Adipocyte (in vitro differentiated cells): ENCODE measurements at regions not wholly inside any gene's neighbourhood (a gene's known extent, or its start where the extent isn't known, plus 50 kb on each side); places are given as distances from the start of the nearest gene placed in this dataset.
A peak's percentile ranks its signal among the peaks of the same experiment; 100 is the strongest.

Source experiments
- DNase-seq: peaks from one replicate; pipeline ENCODE4 v3.0.0-alpha.2; 2015; ENCODE audit warnings: low read depth
- H3K27me3 ChIP-seq: replicated peaks from 2 replicates; pipeline ENCODE4 v1.7.0; 2013; ENCODE audit warnings: mild to moderate bottlenecking, low read length, moderate library complexity; ENCODE audit not compliant: control insufficient read depth, insufficient read depth
- H3K36me3 ChIP-seq: 2 replicates; pipeline ENCODE4 v1.7.0; 2013; ENCODE audit warnings: low read length, mild to moderate bottlenecking, moderate library complexity; ENCODE audit not compliant: control insufficient read depth, insufficient read depth, severe bottlenecking
- H3K4me1 ChIP-seq: 2 replicates; pipeline ENCODE4 v1.7.0; 2013; ENCODE audit warnings: mild to moderate bottlenecking, low read length, moderate library complexity; ENCODE audit not compliant: control insufficient read depth, insufficient read depth
- H3K4me3 ChIP-seq: 2 replicates; pipeline ENCODE4 v1.7.0; 2013; ENCODE audit warnings: mild to moderate bottlenecking, low read length, moderate library complexity
- H3K9ac ChIP-seq: 2 replicates; pipeline ENCODE4 v1.7.0; 2013; ENCODE audit warnings: mild to moderate bottlenecking, low read length, moderate library complexity
- H3K9me3 ChIP-seq: 2 replicates; pipeline ENCODE4 v1.7.0; 2013; ENCODE audit warnings: mild to moderate bottlenecking, low read length, moderate library complexity; ENCODE audit not compliant: control insufficient read depth

GRCh38 chr6:16850681-16851026 lies 89.4 kb upstream of the ATXN1 start:
- no peak overlapping the region for H3K9ac ChIP-seq

GRCh38 chr6:16849988-16850680 lies 88.9 kb upstream of the ATXN1 start:
- Histone ChIP-seq H3K9ac (no peak overlapping the region), H3K4me3 (no peak overlapping the region), H3K36me3 (no peaks in the 10 kb centered on the region), H3K9me3 (no peaks in the 10 kb centered on the region), H3K4me1 (peaks cover 10% of the 10 kb centered on the region), H3K27me3 (no peaks in the 10 kb centered on the region)
- peak; percentile 36 for DNase-seq

More at GRCh38 chr6:16850681-16851026, 89.4 kb upstream of the ATXN1 start:
- Histone ChIP-seq H3K4me1 (peaks cover 15% of the 10 kb centered on the region), H3K36me3 (no peaks in the 10 kb centered on the region), H3K9me3 (no peaks in the 10 kb centered on the region), H3K27me3 (no peaks in the 10 kb centered on the region), H3K4me3 (no peak overlapping the region)
- no peak for DNase-seq

- Histone ChIP-seq H3K9me3 (no peaks in the 10 kb centered on the region), H3K4me3 (no peak overlapping the region), H3K9ac (no peak overlapping the region), H3K27me3 (no peaks in the 10 kb centered on the region), H3K36me3 (no peaks in the 10 kb centered on the region), H3K4me1 (peaks cover 6% of the 10 kb centered on the region)
- peak; percentile 89 for DNase-seq
Observed at GRCh38 chr6:16849280-16849987, 88.2 kb upstream of the ATXN1 start.

- DNase-seq = no peak
- no peaks in the 10 kb centered on the region for H3K4me1 ChIP-seq
- H3K36me3 ChIP-seq = no peaks in the 10 kb centered on the region
- H3K9me3 ChIP-seq = no peaks in the 10 kb centered on the region
- H3K9ac ChIP-seq = no peak overlapping the region
- H3K27me3 ChIP-seq = no peaks in the 10 kb centered on the region
- no peak overlapping the region for H3K4me3 ChIP-seq
Observed at GRCh38 chr6:16846399-16846778, 85.1 kb upstream of the ATXN1 start.

- Histone ChIP-seq H3K9me3 (no peaks in the 10 kb centered on the region), H3K27me3 (no peaks in the 10 kb centered on the region), H3K9ac (no peak overlapping the region), H3K4me1 (no peaks in the 10 kb centered on the region), H3K4me3 (no peak overlapping the region), H3K36me3 (no peaks in the 10 kb centered on the region)
- no peak for DNase-seq
Observed at GRCh38 chr6:16844183-16844582, 82.9 kb upstream of the ATXN1 start.

GRCh38 chr6:16842676-16843075 lies 81.4 kb upstream of the ATXN1 start:
- Histone ChIP-seq H3K36me3 (no peaks in the 10 kb centered on the region), H3K9ac (no peak overlapping the region), H3K27me3 (no peaks in the 10 kb centered on the region), H3K4me1 (no peaks in the 10 kb centered on the region), H3K4me3 (no peak overlapping the region), H3K9me3 (no peaks in the 10 kb centered on the region)
- DNase-seq = peak; percentile 35

- H3K27me3 ChIP-seq = no peaks in the 10 kb centered on the region
- H3K36me3 ChIP-seq = no peaks in the 10 kb centered on the region
- H3K4me1 ChIP-seq = peaks cover 5% of the 10 kb centered on the region
- DNase-seq = no peak
- H3K9me3 ChIP-seq = no peaks in the 10 kb centered on the region
- no peak overlapping the region for H3K9ac ChIP-seq
- no peak overlapping the region for H3K4me3 ChIP-seq
Observed at GRCh38 chr6:16841241-16841640, 80.0 kb upstream of the ATXN1 start.

GRCh38 chr6:16840725-16841124 lies 79.5 kb upstream of the ATXN1 start:
- H3K4me1 ChIP-seq = peaks cover 10% of the 10 kb centered on the region
- no peaks in the 10 kb centered on the region for H3K36me3 ChIP-seq
- no peak overlapping the region for H3K4me3 ChIP-seq
- no peak overlapping the region for H3K9ac ChIP-seq
- H3K27me3 ChIP-seq = no peaks in the 10 kb centered on the region
- no peak for DNase-seq
- H3K9me3 ChIP-seq = no peaks in the 10 kb centered on the region

GRCh38 chr6:16840291-16840690 lies 79.0 kb upstream of the ATXN1 start:
- no peak overlapping the region for H3K4me3 ChIP-seq
- no peak for DNase-seq
- no peak overlapping the region for H3K9ac ChIP-seq
- H3K27me3 ChIP-seq = no peaks in the 10 kb centered on the region
- no peaks in the 10 kb centered on the region for H3K9me3 ChIP-seq
- peaks cover 10% of the 10 kb centered on the region for H3K4me1 ChIP-seq
- H3K36me3 ChIP-seq = no peaks in the 10 kb centered on the region

GRCh38 chr6:16839631-16840179 lies 78.4 kb upstream of the ATXN1 start:
- no peak for DNase-seq
- H3K9me3 ChIP-seq = no peaks in the 10 kb centered on the region
- no peak overlapping the region for H3K4me3 ChIP-seq
- no peaks in the 10 kb centered on the region for H3K36me3 ChIP-seq
- no peak overlapping the region for H3K9ac ChIP-seq
- H3K4me1 ChIP-seq = peaks cover 10% of the 10 kb centered on the region
- no peaks in the 10 kb centered on the region for H3K27me3 ChIP-seq

- peaks cover 13% of the 10 kb centered on the region for H3K4me1 ChIP-seq
- no peak for DNase-seq
- no peak overlapping the region for H3K9ac ChIP-seq
- no peaks in the 10 kb centered on the region for H3K9me3 ChIP-seq
- peak overlapping the region; percentile 78 for H3K4me3 ChIP-seq
- no peaks in the 10 kb centered on the region for H3K27me3 ChIP-seq
- no peaks in the 10 kb centered on the region for H3K36me3 ChIP-seq
Observed at GRCh38 chr6:16837217-16837972, 76.1 kb upstream of the ATXN1 start.
